Transverse colon (tissue), 4 donors: ENCODE measurements at regions not wholly inside any gene's neighbourhood (a gene's known extent, or its start where the extent isn't known, plus 50 kb on each side); places are given as distances from the start of the nearest gene placed in this dataset.

Experiments
- DNase-seq: peaks from one replicate; pipeline ENCODE4 v3.0.0-alpha.2; 2019
- H3K27ac ChIP-seq, 4 donors: fragments of 200-600 bp; sonication (generic); 2 replicates each; pipeline ENCODE4 v1.5.1; 2016 to 2018; ENCODE audit warnings: inconsistent platforms in 4 of 4
- H3K27me3 ChIP-seq: fragments of 200-600 bp; sonication (generic); 2 replicates; pipeline ENCODE4 v1.5.1; 2017; ENCODE audit warnings: inconsistent platforms
- H3K36me3 ChIP-seq, 4 donors: fragments of 200-600 bp; sonication (generic); 2 replicates each; pipeline ENCODE4 v1.5.1; 2017 to 2019; ENCODE audit warnings: inconsistent platforms in 4 of 4
- H3K4me1 ChIP-seq, 4 donors: fragments of 200-600 bp; sonication (generic); 2 replicates each; pipeline ENCODE4 v1.5.1; 2017 to 2020; ENCODE audit warnings: inconsistent platforms in 4 of 4
- H3K4me3 ChIP-seq, 4 donors: fragments of 200-600 bp; sonication (generic); 1 replicate in 1 of 4; 2 replicates in 3 of 4; pipeline versions ENCODE4 v1.5.1 to v1.6.1; 2017 to 2019; ENCODE audit warnings: inconsistent platforms in 4 of 4
- H3K9me3 ChIP-seq, 2 donors: fragments of 200-600 bp; sonication (generic); 2 replicates each; pipeline ENCODE4 v1.5.1; 2017 to 2019; ENCODE audit warnings: inconsistent platforms in 2 of 2
- CTCF ChIP-seq, 5 experiments: fragments of 200-600 bp in 3 of 5; fragments of 450-650 bp in 2 of 5; sonication (generic) in 3 of 5; IDR thresholded peaks; 1 replicate in 2 of 5; 2 replicates in 3 of 5; pipeline ENCODE4 v1.5.1; 2016 to 2017; ENCODE audit warnings: antibody characterized with exemption in 5 of 5, inconsistent platforms in 3 of 5, mild to moderate bottlenecking in 2 of 5, moderate library complexity in 1 of 5
- EP300 ChIP-seq: sonication (generic); formaldehyde crosslinking; IDR thresholded peaks from one replicate; pipeline ENCODE4 v1.6.1; 2017; ENCODE audit warnings: antibody characterized with exemption, low read depth
- POLR2A ChIP-seq: fragments of 450-650 bp; IDR thresholded peaks from one replicate; pipeline ENCODE4 v1.6.1; 2016; ENCODE audit warnings: antibody characterized with exemption, mild to moderate bottlenecking, moderate library complexity
- POLR2AphosphoS5 ChIP-seq, 3 donors: sonication (generic); formaldehyde crosslinking; IDR thresholded peaks; one replicate each; pipeline ENCODE4 v1.6.1; 2016; ENCODE audit warnings: antibody characterized with exemption in 3 of 3
- WGBS, 2 donors: methylation state at CpG; one replicate each; pipeline ENCODE4 v1.1.5; 2018; ENCODE audit warnings: low coverage in 1 of 2; 5-methylcytosine and 5-hydroxymethylcytosine counted together
- in situ Hi-C, 4 donors: fragments of 200-750 bp; cut with MboI; loops; one replicate each; pipeline versions ENCODE4 v1.15.0 to v1.15.1; 2017; ENCODE audit warnings: low sequenced_read_pairs in 3 of 4, low pct_ligation_motif_present in 1 of 4, low pct_unique_long_range_greater_than_20kb in 1 of 4
- intact Hi-C: fragments of 100-400 bp; cut with DNase I; formaldehyde crosslinking; loops from one replicate; pipeline ENCODE4 v1.15.1; 2023; ENCODE audit warnings: low total_unique reads

GRCh38 chr12:126156806-126157574, 1091.8 kb downstream of the AACS start:
- in situ Hi-C loops: no loop called here
- intact Hi-C loops: no loop called here
- WGBS, 2 donors: 71 to 80% methylated on average over 5 to 12 of the region's 12 CpGs
- Histone ChIP-seq H3K27me3 (no peaks in the 10 kb centered on the region), H3K9me3 (no peaks in the 10 kb centered on the region), H3K4me1 (no peaks in the 10 kb centered on the region), H3K36me3 (no peaks in the 10 kb centered on the region), H3K27ac (no peak overlapping the region), H3K4me3 (no peak overlapping the region)
- no peak for TF ChIP-seq POLR2A
- no peak for TF ChIP-seq EP300
- no peak for TF ChIP-seq CTCF (IDR thresholded peaks at IDR 0.05)
- TF ChIP-seq POLR2AphosphoS5 (IDR thresholded peaks at IDR 0.05): no peak
- DNase-seq: no peak

- in situ Hi-C loops (no loop called here), intact Hi-C loops (no loop called here)
- WGBS, 2 donors: 83 to 88% methylated on average over 4 to 5 of the region's 5 CpGs
- H3K4me3 ChIP-seq: no peak overlapping the region
- no peaks in the 10 kb centered on the region for H3K4me1 ChIP-seq
- no peak for DNase-seq
- no peak overlapping the region for H3K27ac ChIP-seq
- TF ChIP-seq CTCF (IDR thresholded peaks at IDR 0.05) (no peak), EP300 (no peak), POLR2A (no peak), POLR2AphosphoS5 (IDR thresholded peaks at IDR 0.05) (no peak)
- H3K36me3 ChIP-seq: no peaks in the 10 kb centered on the region
- H3K9me3 ChIP-seq: no peaks in the 10 kb centered on the region
- no peaks in the 10 kb centered on the region for H3K27me3 ChIP-seq
These were observed 1092.3 kb downstream of the AACS start for GRCh38 chr12:126157575-126157966.

GRCh38 chr12:126159139-126159538, 1093.9 kb downstream of the AACS start:
- Histone ChIP-seq H3K27me3 (no peaks in the 10 kb centered on the region), H3K27ac (no peak overlapping the region), H3K4me3 (no peak overlapping the region), H3K36me3 (no peaks in the 10 kb centered on the region), H3K4me1 (no peaks in the 10 kb centered on the region), H3K9me3 (no peaks in the 10 kb centered on the region)
- in situ Hi-C loops (no loop called here), intact Hi-C loops (no loop called here)
- TF ChIP-seq POLR2AphosphoS5 (IDR thresholded peaks at IDR 0.05) (no peak), EP300 (no peak), CTCF (IDR thresholded peaks at IDR 0.05) (no peak), POLR2A (no peak)
- no peak for DNase-seq
- 62 to 70% methylated on average over 4 to 5 of the region's 5 CpGs for WGBS, 2 donors

GRCh38 chr12:126160912-126161311, 1095.7 kb downstream of the AACS start:
- DNase-seq: no peak
- no peak for TF ChIP-seq POLR2A
- no peaks in the 10 kb centered on the region for H3K27me3 ChIP-seq
- H3K4me1 ChIP-seq: no peaks in the 10 kb centered on the region
- intact Hi-C loops (no loop called here), in situ Hi-C loops (no loop called here)
- no peak overlapping the region for H3K4me3 ChIP-seq
- H3K36me3 ChIP-seq: no peaks in the 10 kb centered on the region
- WGBS, 2 donors: 0 to 43% methylated on average over 1 of the region's 1 CpG
- no peak overlapping the region for H3K27ac ChIP-seq
- no peaks in the 10 kb centered on the region for H3K9me3 ChIP-seq

- TF ChIP-seq CTCF (IDR thresholded peaks at IDR 0.05) (no peak), EP300 (no peak), POLR2AphosphoS5 (IDR thresholded peaks at IDR 0.05) (no peak), POLR2A (no peak)
- H3K9me3 ChIP-seq: no peaks in the 10 kb centered on the region
- H3K4me3 ChIP-seq: no peak overlapping the region
- in situ Hi-C loops (no loop called here), intact Hi-C loops (no loop called here)
- no peaks in the 10 kb centered on the region for H3K4me1 ChIP-seq
- no peaks in the 10 kb centered on the region for H3K36me3 ChIP-seq
- no peaks in the 10 kb centered on the region for H3K27me3 ChIP-seq
- no peak overlapping the region for H3K27ac ChIP-seq
- no peak for DNase-seq
- 86% methylated on average over 8 of the region's 8 CpGs; no CpG with 5 or more reads in 1 of the 2 donors for WGBS, 2 donors
These were observed 1098.7 kb downstream of the AACS start for GRCh38 chr12:126163984-126164383.
